ENCODE measurements at regions not wholly inside any gene's neighbourhood (a gene's known extent, or its start where the extent isn't known, plus 50 kb on each side); places are given as distances from the start of the nearest gene placed in this dataset.
"Not testable (repeated sequence)": the region's sequence is repeated elsewhere in the genome, so short reads cannot be mapped to it uniquely, and the experiment has no call there.

GRCh38 chr4:179028321-179028720 lies 1586.1 kb upstream of the AGA start:
- no peak for TF ChIP-seq CTCF (IDR thresholded peaks at IDR 0.05; ENCODE audit: insufficient read depth, low read depth, low read length)
- DNase-seq (ENCODE audit: low read depth): no peak
- no peak overlapping the region for H3K4me3 ChIP-seq (ENCODE audit: low read depth, low read length)

GRCh38 chr4:179029683-179030082 lies 1587.4 kb upstream of the AGA start:
- no peak for TF ChIP-seq CTCF (IDR thresholded peaks at IDR 0.05; ENCODE audit: insufficient read depth, low read depth, low read length)
- H3K4me3 ChIP-seq (ENCODE audit: low read depth, low read length): no peak overlapping the region
- no peak for DNase-seq (ENCODE audit: low read depth)

- H3K4me3 ChIP-seq (ENCODE audit: low read depth, low read length): no peak overlapping the region
- TF ChIP-seq CTCF (IDR thresholded peaks at IDR 0.05; ENCODE audit: insufficient read depth, low read depth, low read length): no peak
- DNase-seq (ENCODE audit: low read depth): no peak
These were observed 1598.0 kb upstream of the AGA start for GRCh38 chr4:179040259-179040658.

GRCh38 chr4:179048839-179049453 lies 1606.7 kb upstream of the AGA start:
- TF ChIP-seq CTCF (IDR thresholded peaks at IDR 0.05; ENCODE audit: insufficient read depth, low read depth, low read length): no peak
- H3K4me3 ChIP-seq (ENCODE audit: low read depth, low read length): no peak overlapping the region
- DNase-seq (ENCODE audit: low read depth): no peak

GRCh38 chr4:179051206-179051605 lies 1609.0 kb upstream of the AGA start:
- TF ChIP-seq CTCF (IDR thresholded peaks at IDR 0.05; ENCODE audit: insufficient read depth, low read depth, low read length): no peak
- no peak for DNase-seq (ENCODE audit: low read depth)
- H3K4me3 ChIP-seq (ENCODE audit: low read depth, low read length): no peak overlapping the region

GRCh38 chr4:179059396-179059795 lies 1617.2 kb upstream of the AGA start:
- H3K4me3 ChIP-seq (ENCODE audit: low read depth, low read length): no peak overlapping the region
- no peak for TF ChIP-seq CTCF (IDR thresholded peaks at IDR 0.05; ENCODE audit: insufficient read depth, low read depth, low read length)
- no peak for DNase-seq (ENCODE audit: low read depth)

- DNase-seq (ENCODE audit: low read depth); H3K4me3 ChIP-seq (ENCODE audit: low read depth, low read length): not testable (repeated sequence)
These were observed 1624.0 kb upstream of the AGA start for GRCh38 chr4:179066254-179066653.
